NCI-H524 treated with DMSO at 0.1 percent for 48 hours (cell line): ENCODE measurements at regions not wholly inside any gene's neighbourhood (a gene's known extent, or its start where the extent isn't known, plus 50 kb on each side); places are given as distances from the start of the nearest gene placed in this dataset.

Source experiments
- DNase-seq: peaks from one replicate; lab custom pipeline; 2025; lab: John Stamatoyannopoulos, UW

DNA sequence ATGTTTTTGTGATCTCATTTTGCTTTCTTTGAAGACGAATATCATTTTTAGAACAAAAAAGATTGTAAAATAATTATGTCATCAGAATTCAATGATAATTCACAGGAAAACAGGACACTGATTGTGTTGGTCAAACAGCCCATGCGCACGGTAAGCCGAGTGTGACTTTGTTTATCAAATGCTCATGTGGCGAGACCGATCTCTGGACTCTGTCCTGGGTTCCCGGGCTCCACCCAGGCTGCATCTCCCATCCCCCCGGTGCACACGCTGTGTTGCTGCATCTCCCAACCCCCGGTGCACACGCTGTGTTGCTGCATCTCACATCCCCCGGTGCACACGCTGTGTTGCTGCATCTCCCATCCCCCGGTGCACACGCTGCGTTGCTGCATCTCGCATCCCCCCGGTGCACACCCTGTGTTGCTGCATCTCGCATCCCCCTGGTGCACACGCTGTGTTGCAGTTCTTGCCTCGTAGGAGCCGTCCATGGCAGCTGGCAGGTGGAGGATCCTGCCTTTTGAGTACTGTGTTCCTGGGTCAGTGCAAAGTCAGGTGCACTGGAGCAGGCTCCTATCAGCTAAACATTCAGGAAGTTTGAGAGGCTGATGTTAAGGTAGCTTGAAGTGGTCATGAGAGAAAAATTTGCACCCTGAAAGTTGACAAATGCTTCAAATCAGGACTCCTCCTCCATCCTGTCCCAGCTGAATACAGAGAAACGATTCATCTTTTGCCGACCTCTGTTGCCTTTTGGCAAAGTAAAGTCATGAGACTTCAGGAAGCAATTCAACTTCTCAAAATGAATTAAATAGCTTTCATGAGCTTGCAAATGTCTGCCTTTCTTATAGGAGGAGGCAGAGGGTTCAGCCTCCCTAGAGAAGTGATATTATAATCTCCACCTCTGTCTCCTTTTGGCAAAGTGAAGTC lies 77.1 kb upstream of the FRMD1 start:
- no peak for DNase-seq

DNA sequence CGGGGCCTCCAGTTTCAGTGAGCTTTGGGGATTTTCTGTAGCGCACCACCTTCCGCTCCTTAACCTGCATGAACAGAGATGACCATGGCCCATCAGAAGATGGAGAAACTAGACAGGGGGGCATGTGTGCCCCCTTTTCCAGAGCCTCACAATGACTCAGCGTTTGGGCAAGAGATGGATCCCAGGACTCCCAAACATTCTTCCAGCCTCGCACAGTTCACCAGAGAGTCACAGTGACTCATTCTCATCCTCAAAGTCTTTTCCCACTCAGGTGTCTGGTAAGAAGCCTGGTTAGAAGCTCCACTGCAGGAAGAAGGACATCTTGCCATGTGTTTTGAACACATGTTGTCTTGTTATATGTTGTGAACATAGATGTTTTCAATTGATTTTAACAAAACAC lies 76.2 kb upstream of the FRMD1 start:
- no peak for DNase-seq

DNA sequence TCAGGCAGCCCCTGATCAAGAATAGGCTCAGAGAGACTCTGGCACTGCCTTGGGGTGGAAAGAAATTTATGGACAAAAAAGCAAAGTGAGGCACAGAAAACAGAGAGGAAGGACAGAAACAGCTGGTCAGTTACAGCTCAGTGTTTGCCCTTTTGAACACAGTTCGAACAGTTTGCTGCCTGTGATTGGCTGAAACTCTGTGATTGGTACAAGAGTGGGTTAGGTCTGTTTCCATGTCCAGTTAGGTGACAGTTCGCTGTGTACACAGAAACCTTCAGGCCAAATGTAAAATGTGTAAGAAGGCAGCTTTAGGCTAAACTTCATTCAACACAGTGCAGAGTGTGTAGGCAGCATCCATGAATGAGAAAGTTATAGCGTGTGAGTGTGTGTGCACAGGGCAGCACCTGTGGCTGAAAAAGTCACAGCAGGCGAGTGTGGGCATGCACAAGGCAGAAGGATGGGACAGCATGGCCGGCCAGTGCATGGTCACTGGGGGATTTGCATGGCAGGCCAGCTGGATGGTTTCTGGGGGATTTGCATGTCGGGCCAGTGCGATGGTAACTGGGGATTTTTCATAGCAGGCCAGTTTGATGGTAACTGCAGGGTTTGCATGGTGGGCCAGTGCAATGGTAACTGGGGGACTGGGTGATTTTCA lies 75.4 kb upstream of the FRMD1 start:
- DNase-seq, result no peak

DNA sequence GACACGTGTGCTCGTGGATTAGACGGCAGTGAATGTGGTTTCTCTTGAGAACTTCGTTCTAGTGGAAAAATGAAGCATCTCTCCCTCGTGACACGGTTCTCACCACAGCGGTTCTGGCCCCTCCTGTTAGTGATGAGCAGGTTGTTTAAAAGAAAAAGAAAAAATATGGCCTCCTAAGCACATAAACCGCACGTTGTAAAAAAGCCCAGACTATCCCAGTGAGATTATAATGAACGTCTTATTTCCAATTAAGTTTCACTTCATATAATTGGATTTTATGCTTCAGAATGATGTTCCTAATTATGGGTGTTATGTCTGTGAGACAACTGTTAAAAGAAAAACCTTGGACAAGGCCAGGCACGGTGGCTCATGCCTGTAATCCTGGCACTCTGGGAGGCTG lies 74.5 kb upstream of the FRMD1 start:
- DNase-seq, result no peak

DNA sequence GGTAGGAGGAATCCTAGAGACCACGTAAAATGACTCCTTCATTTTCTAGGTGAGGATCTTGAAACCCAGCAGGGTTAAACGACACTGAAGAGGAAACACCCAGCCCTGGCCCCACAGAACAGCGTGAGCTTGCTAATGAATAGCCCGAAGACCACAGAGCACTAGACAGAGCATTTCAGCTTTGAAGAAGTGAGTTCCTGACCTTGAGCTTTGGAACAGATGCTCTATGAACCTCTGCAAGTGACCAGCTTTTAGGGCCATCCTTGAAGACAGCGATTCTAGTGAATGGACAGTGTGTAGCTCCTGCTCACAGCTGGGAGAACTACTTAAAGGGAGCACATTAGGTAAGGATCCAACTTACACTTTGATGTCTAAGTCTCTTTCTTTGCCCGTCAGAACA lies 74.0 kb upstream of the FRMD1 start:
- DNase-seq, result no peak

DNA sequence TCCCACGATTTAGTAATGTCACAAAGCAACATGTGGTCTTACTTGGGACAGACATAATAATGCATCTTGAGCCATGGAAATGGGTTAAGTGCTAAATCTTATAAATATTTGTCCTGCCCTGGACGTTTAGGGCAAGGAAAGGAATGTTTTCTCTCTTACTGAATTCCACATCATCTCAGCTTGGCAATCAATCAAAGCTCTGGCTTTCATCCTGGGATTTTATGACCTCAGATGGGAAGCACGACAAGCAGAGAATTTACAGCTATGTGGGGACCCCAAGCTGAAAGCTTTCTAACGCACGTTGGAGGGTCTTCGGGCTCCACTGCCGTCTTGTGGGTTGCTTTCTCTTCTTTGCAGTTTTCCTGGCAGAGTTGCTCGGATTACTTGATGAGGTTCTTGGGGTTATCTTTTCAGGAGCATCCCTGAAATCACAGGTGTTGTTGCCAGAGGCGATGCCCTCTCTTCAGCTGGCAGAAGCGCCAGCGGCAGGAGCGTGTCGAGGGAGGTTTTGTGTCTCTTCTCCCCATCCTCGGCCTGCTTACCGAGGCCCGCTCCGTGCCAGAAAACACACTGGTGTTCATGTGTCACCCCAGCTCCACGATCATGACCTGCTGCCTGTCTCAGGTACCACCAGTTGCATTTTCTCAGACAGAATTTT lies 73.4 kb upstream of the FRMD1 start:
- DNase-seq, result no peak

DNA sequence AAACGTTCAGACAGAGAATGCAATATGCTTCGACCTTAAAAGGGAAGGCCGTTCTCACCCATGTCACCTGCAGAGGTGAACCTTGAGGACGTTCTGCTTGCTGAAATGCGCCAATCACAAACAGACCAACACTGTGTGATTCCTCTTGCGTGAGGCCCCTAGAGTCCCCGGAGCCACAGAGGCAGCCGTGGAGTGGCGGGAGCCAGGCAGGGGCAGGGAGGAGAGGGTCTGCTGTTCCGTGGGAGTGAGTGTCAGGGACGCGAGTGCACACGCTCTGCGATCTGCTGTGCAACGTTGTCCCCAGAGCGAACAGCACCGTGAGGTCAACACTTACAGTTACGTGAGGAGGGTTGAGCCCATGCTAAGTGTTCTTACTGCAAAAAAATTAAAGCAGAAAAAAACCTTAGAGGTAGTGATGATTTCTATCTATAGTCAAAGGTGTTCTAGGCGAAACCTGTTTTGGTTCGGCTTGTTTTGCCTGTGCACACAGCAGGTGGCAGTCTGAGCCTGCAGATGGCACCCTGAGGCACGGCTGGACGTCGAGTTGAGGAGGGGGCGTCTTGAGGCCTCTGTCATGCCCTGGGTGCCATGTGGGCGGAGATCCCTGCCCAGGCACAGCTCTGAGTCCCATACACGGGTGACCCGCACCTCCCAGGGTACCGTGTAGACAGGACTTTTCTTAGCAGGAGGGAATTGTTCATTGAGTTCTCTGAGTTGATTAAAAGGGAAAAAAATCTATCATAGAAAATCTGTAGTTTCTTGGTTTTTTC lies 71.7 kb upstream of the FRMD1 start:
- DNase-seq, result no peak

DNA sequence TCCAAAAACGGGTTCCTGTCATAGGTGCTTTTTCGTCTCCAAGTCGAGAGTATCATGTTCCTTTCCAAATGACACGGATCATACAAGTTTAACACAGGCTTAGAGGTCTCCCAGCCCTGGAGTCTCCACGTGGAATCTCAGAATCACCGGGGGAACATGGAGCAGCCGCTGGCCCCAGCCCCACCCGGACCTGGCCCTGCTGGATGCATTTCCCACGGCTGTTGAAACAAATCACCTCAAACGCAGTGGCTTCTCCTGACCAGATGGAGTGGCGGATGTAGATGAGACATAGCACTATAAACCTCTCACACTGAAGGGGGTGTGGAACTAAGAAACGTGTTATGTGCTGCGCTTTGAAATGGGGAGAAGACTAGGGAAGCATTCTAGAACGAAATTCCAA lies 70.0 kb upstream of the FRMD1 start:
- DNase-seq, result peak; percentile 24

DNA sequence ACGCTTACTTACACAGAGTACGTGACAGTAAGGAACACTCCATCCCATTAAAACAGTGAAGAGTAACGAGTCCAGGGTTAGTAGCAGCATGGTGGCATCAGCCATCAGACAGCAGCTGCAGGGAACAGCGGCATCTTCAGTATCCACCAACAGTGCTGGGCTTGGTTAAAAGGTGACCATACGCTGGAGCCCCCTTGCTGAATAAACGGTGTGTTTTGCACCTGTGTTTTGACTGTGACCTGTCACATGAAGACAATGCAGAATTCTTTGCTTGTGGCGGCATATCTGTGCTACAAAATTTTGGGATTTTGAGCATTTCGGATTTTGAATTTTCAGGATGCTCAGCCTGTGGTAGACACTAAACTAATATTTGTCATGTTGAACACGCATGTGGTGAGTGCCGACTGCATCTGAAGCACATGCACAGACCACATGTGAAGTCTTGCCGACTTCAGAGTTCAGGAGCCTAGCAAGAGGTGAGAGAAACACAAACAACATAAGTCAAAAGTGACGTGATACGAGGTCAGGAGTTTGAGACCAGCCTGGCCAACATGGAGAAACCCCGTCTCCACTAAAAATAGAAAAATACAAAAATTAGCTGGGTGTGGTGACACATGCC lies 69.3 kb upstream of the FRMD1 start:
- DNase-seq, result no peak

DNA sequence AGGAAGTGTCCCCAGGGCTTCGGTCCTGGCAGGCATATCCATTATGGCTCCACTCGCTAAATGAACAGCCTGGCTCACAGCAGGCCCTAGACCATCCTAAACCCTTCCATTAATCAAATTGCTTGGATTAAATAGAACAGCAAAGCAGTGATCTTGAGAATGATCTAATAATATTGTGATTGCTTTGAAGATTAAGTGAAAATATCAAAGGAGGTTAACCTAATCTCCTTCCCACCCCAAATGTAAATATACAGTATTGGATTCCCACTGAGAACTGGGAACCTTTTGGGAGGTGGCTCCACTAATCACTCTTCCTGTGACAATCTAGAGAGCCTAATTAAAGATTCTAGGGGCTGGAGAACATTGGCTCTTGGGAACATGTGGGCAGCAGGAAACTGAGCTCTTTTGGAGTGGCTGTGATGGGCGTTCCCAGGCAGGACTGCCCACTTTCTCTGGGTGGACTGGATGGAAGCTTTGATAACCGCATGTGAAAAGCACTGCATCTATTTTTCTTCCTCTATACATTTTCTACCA lies 68.3 kb upstream of the FRMD1 start:
- peak; percentile 99 for DNase-seq

DNA sequence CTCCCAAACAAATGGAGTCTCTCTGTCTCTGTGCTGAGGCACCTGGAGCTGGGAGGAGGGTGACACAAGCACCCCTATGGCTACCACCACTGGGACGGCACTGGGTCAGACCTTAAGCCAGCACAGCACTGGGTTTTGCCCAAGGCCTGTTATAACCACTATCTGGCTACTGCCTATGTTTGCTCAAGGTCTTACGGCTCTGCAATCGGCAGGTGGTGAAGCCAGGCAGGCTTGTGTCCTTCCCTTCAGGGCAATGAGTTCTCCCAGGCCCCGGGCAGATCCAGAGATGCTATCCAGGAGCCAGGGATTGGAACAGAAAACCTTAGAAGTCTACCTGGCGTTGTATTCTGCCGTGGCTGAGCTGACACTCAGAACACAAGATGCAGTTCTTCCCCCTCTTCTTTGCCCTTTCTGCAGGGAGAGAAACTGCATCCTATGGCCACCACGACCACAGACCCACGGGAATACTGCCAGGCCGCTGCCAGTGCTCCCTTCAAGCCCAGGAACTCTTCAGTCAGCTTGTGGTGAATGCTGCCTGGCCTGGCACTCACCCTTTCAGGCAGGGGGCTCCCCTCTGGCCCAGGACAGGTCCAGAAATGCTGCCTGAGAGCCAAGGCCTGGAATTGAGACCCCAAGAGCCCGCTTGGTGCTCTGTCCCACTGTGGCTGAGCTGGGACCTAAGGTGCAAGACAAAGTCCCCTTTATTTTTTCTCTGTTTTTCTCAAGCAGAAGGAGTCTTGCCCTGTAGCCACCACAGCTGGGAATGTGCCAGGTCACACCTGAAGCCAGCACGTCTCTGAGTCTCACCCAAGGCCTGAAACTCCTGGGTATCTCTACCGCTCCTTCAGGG lies 67.0 kb upstream of the FRMD1 start:
- DNase-seq, result no peak

DNA sequence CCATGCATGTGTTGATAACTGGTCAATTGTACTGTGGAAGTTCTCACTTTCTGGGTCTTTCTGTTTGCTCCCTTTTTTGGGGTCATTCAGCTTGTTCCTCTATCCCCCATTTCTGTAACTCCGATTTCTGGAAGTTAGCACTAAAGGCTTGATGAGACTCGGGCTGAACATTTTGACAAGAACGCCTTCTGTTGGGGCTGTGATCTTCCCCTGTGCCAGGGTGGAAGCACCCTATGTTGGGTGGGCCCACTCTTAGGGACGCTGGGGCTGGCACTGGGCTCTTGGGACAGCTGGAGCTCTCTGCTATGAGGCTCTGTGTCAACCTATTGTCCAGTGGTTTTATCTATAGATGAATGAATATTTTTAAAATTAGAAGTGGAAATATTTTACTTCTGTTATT lies 60.1 kb upstream of the FRMD1 start:
- DNase-seq, result no peak

DNA sequence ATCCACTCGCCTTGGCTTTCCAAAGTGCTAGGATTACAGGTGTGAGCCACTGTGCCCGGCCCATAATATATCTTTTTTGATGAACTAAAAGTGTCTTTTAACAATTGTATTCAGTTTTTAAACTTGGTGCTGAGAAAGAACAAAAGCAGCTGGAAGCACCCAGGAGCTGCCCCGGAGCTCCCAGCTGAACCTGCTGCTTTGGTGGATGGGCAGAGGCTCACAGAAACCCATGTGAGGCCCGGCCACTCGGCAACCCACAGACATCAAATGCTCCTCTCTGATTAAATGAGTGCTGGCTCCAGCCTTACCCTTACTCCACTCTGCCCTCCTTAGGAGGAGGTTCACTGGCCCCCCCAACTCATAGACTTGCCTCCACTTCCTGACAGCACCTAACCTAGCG lies 59.4 kb upstream of the FRMD1 start:
- no peak for DNase-seq

DNA sequence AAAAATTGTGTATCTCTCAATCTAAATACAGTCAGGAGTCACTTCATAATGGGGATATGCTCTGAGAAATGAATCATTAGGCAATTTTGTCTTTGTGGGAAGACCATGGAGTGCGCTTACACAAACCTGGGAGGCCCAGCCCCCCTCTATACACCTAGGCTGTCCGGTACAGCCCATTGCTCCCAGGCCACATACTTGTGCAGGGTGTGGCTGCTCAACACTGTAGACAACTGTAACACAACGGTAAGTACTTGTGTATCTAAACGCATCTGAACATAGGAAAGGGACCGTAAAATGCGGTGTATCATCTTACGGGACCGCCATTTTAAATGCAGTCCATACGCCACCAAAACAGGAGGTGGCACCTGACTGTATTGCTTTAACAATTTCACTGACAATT lies 58.0 kb upstream of the FRMD1 start:
- DNase-seq, result no peak

DNA sequence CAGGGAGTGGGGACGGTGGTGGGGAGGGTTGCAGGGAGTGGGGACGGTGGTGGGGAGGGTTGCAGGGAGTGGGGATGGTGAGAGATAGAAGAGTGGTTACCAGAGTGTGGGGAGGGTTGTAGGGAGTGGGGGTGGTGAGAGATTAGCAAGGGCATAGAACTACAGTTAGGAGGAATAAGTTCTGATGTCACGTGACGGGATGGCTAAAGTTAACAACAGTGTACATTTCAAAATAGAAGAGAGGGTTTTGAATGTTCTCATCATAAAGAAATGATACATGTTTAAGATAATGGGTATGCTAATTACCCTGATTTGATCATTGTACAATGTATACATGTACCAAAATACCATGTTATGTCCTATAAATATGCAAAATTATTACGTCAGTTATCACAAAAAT lies 57.6 kb upstream of the FRMD1 start:
- no peak for DNase-seq

DNA sequence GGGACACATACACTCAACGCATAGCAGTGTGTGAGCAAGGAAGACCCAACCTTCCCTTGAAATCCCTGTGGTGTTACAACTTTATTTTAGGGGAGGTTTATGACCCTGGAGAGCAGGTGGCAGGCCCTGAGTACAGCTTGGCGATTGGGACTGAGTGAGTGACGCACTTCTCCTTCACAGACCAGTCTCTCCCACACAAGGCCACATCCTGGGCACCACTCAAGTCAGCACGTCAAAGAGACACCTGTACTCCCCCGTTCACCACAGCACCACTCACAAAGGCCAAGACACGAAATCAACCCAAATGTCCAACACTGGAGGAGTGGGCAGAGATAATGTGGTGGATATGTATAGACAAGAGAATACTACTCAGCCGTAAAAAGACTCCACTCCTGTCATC lies 57.0 kb upstream of the FRMD1 start:
- no peak for DNase-seq

DNA sequence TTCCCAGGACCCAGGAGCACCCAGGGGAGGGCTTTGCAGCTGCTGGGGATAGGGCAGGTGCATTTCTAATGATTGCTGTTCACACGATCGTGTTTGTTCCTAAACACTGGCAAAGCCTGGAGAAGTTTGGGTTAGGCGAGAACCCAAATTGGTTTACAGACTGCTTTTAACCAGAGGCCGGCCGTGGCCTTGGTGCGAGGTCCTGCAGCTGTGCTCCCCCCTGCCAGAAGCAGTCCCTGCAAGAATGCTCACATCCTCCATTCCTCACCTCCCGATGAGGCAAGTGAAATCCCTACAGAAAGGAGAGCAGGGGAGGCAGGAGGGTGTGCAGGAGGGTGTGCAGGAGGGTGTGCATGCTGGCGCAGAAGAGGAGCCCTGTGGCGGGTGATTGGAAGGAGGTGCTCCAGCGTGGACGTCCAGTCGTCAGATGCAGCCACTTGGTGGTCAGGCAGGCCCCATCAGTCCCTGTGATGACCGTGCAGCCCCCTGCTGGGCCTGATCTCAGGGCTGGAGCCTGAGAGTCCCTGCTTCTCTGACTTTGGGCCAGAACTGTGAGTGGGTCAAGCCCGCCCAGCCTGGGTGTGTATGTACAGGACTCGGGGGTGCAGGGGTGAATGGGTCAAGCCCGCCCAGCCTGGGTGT lies 55.7 kb upstream of the FRMD1 start:
- DNase-seq, result no peak

DNA sequence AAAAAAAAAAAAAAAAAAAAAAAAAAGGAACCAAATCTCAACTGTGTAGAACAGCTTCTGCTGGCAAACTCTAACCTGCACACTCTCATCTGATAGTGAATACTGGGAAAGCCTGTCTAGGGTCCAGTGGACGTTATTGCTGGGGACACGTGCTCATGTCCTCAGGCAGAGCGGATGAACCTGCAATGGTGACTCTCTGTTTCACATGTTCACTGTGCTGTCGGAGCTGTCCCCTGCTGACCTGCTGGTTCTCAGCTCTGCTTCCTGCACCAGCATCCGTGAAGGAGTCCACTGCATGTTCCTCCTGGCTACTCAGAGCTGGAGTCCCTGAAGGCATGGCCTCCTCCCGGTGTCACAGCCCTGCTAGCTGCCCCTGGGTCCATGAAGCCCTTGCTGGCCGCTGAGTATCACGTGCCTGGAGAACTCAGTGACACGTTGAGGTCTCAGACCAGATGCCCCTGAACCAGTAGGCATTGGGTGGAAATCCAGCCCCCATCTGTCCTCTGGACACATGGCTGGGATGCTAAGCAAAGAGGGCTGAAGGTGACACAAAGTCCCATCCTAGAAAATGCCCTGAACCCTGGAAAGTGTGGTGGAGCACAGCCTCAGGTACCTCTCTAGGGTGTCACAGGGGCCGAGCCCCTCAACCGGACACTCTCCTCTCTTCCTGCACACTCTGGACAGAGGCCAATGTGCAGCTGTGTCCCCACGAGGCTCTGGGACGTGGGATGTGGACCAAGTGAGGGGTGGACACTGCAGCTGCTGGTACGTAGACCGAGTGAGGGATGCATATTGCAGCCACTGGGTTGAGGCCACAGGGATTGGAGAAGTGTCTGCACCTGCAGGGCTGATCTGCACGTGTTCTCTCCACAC lies 54.9 kb upstream of the FRMD1 start:
- DNase-seq, result no peak

DNA sequence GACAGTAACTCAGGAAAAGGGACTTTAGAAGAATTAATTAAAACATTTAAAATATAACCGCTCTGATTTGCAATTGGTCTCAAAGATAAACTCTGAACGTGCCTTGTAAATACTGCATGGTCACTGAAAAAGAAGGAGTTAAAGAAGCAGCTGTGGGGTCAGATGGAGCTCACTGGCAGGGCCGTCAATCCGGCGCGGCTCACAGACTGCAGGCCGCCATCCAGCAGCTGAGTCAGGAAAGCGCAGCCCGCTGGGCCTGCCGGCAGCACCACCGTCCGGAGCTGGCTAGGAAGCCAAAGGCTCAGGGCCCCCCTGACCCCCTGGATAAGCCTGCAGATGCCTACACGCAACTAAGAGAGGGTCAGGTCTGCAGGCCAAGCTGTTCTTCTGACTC lies 54.2 kb upstream of the FRMD1 start:
- peak; percentile 76 for DNase-seq
